Stimulated activated naive CD8-positive, alpha-beta T cell treated with anti-CD3 and anti-CD28 coated beads, Interleukin-15, Interleukin-2, amounts not matched to agents 100 ng/mL and 50 ng/mL, for 24 hours (primary cell): ENCODE measurements at regions not wholly inside any gene's neighbourhood (a gene's known extent, or its start where the extent isn't known, plus 50 kb on each side); places are given as distances from the start of the nearest gene placed in this dataset.

ENCODE experiments used
- H3K27ac Mint-ChIP-seq: one replicate; pipeline ENCODE4 v1.8.0; 2021; ENCODE audit warnings: mild to moderate bottlenecking, mixed read lengths
- H3K27me3 Mint-ChIP-seq: one replicate; pipeline ENCODE4 v1.8.0; 2021; ENCODE audit warnings: mixed read lengths
- H3K36me3 Mint-ChIP-seq: one replicate; pipeline ENCODE4 v1.8.0; 2021; ENCODE audit warnings: low read depth, mixed read lengths
- H3K4me1 Mint-ChIP-seq: one replicate; pipeline ENCODE4 v1.8.0; 2021; ENCODE audit warnings: low read depth, mixed read lengths
- H3K4me3 Mint-ChIP-seq: one replicate; pipeline ENCODE4 v1.8.0; 2021; ENCODE audit warnings: mild to moderate bottlenecking, mixed read lengths
- H3K9me3 Mint-ChIP-seq: one replicate; pipeline ENCODE4 v1.8.0; 2021; ENCODE audit warnings: mixed read lengths

- Mint-ChIP-seq H3K36me3 (no peaks in the 10 kb centered on the region), H3K27me3 (peaks cover 39% of the 10 kb centered on the region), H3K4me1 (peaks cover 10% of the 10 kb centered on the region), H3K27ac (no peak overlapping the region), H3K9me3 (no peaks in the 10 kb centered on the region), H3K4me3 (peak overlapping the region; percentile 79)
Observed at GRCh38 chr5:14011089-14012020, 66.9 kb upstream of the DNAH5 start.

- Mint-ChIP-seq H3K27ac (no peak overlapping the region), H3K27me3 (peaks cover 43% of the 10 kb centered on the region), H3K4me1 (peaks cover 10% of the 10 kb centered on the region), H3K4me3 (no peak overlapping the region), H3K9me3 (no peaks in the 10 kb centered on the region), H3K36me3 (no peaks in the 10 kb centered on the region)
Observed at GRCh38 chr5:14009575-14009974, 65.1 kb upstream of the DNAH5 start.

GRCh38 chr5:14008819-14009311 lies 64.4 kb upstream of the DNAH5 start:
- no peaks in the 10 kb centered on the region for H3K9me3 Mint-ChIP-seq
- no peaks in the 10 kb centered on the region for H3K36me3 Mint-ChIP-seq
- H3K27ac Mint-ChIP-seq: no peak overlapping the region
- peaks cover 41% of the 10 kb centered on the region for H3K27me3 Mint-ChIP-seq
- H3K4me1 Mint-ChIP-seq: peaks cover 10% of the 10 kb centered on the region
- no peak overlapping the region for H3K4me3 Mint-ChIP-seq

- Mint-ChIP-seq H3K27me3 (peaks cover 30% of the 10 kb centered on the region), H3K36me3 (no peaks in the 10 kb centered on the region), H3K4me3 (no peak overlapping the region), H3K4me1 (peaks cover 9% of the 10 kb centered on the region), H3K9me3 (no peaks in the 10 kb centered on the region), H3K27ac (no peak overlapping the region)
Observed at GRCh38 chr5:14006823-14007520, 62.5 kb upstream of the DNAH5 start.

GRCh38 chr5:14004598-14005394 lies 60.3 kb upstream of the DNAH5 start:
- no peaks in the 10 kb centered on the region for H3K9me3 Mint-ChIP-seq
- H3K4me1 Mint-ChIP-seq: no peaks in the 10 kb centered on the region
- no peak overlapping the region for H3K4me3 Mint-ChIP-seq
- no peak overlapping the region for H3K27ac Mint-ChIP-seq
- H3K27me3 Mint-ChIP-seq: peaks cover 17% of the 10 kb centered on the region
- no peaks in the 10 kb centered on the region for H3K36me3 Mint-ChIP-seq

GRCh38 chr5:14003936-14004335 lies 59.4 kb upstream of the DNAH5 start:
- Mint-ChIP-seq H3K9me3 (peaks cover 3% of the 10 kb centered on the region), H3K4me3 (no peak overlapping the region), H3K4me1 (no peaks in the 10 kb centered on the region), H3K36me3 (no peaks in the 10 kb centered on the region), H3K27me3 (peaks cover 17% of the 10 kb centered on the region), H3K27ac (no peak overlapping the region)

GRCh38 chr5:14003513-14003912 lies 59.0 kb upstream of the DNAH5 start:
- Mint-ChIP-seq H3K36me3 (no peaks in the 10 kb centered on the region), H3K27me3 (peaks cover 14% of the 10 kb centered on the region), H3K9me3 (peaks cover 3% of the 10 kb centered on the region), H3K27ac (no peak overlapping the region), H3K4me3 (no peak overlapping the region), H3K4me1 (no peaks in the 10 kb centered on the region)

GRCh38 chr5:13998254-13998653 lies 53.8 kb upstream of the DNAH5 start:
- no peak overlapping the region for H3K27ac Mint-ChIP-seq
- no peak overlapping the region for H3K4me3 Mint-ChIP-seq
- H3K4me1 Mint-ChIP-seq: no peaks in the 10 kb centered on the region
- H3K27me3 Mint-ChIP-seq: no peaks in the 10 kb centered on the region
- H3K36me3 Mint-ChIP-seq: no peaks in the 10 kb centered on the region
- H3K9me3 Mint-ChIP-seq: peaks cover 8% of the 10 kb centered on the region

GRCh38 chr5:13997514-13997913 lies 53.0 kb upstream of the DNAH5 start:
- H3K36me3 Mint-ChIP-seq: no peaks in the 10 kb centered on the region
- H3K4me1 Mint-ChIP-seq: no peaks in the 10 kb centered on the region
- H3K27me3 Mint-ChIP-seq: peaks cover 3% of the 10 kb centered on the region

GRCh38 chr5:13994621-13995253 lies 50.2 kb upstream of the DNAH5 start:
- Mint-ChIP-seq H3K4me3 (no peak overlapping the region), H3K36me3 (no peaks in the 10 kb centered on the region)

More at GRCh38 chr5:13997514-13997913, 53.0 kb upstream of the DNAH5 start:
- H3K4me3 Mint-ChIP-seq: no peak overlapping the region
- no peak overlapping the region for H3K27ac Mint-ChIP-seq
- peaks cover 8% of the 10 kb centered on the region for H3K9me3 Mint-ChIP-seq

More at GRCh38 chr5:13994621-13995253, 50.2 kb upstream of the DNAH5 start:
- peaks cover 6% of the 10 kb centered on the region for H3K27me3 Mint-ChIP-seq
- no peaks in the 10 kb centered on the region for H3K4me1 Mint-ChIP-seq
- H3K27ac Mint-ChIP-seq: no peak overlapping the region
- H3K9me3 Mint-ChIP-seq: peaks cover 8% of the 10 kb centered on the region
